NB4 (cell line): ENCODE measurements at regions not wholly inside any gene's neighbourhood (a gene's known extent, or its start where the extent isn't known, plus 50 kb on each side); places are given as distances from the start of the nearest gene placed in this dataset.
"Not testable (repeated sequence)": the region's sequence is repeated elsewhere in the genome, so short reads cannot be mapped to it uniquely, and the experiment has no call there.

Source experiments
- DNase-seq: peaks from one replicate; pipeline ENCODE4 v3.0.0; 2010; ENCODE audit warnings: low read depth
- H3K4me3 ChIP-seq: one replicate; pipeline ENCODE4 v1.5.1; 2011; ENCODE audit warnings: mild to moderate bottlenecking, low read depth, low read length, moderate library complexity
- MYC ChIP-seq: IDR thresholded peaks from 2 replicates; pipeline ENCODE4 v1.6.1; 2011; ENCODE audit warnings: low read depth, low read length
- POLR2A ChIP-seq: IDR thresholded peaks from 2 replicates; pipeline ENCODE4 v1.6.1; 2011; ENCODE audit warnings: mild to moderate bottlenecking; ENCODE audit not compliant: insufficient read length; ENCODE audit errors: extremely low read depth
- TF ChIP-seq, protein P1 (sequence below): IDR thresholded peaks from 2 replicates; pipeline ENCODE4 v1.6.1; 2011; ENCODE audit warnings: low read depth, low read length
- TF ChIP-seq, protein P2 (sequence below): IDR thresholded peaks from one replicate; pipeline ENCODE4 v1.5.1; 2012; ENCODE audit warnings: low read depth, low read length

DNA sequence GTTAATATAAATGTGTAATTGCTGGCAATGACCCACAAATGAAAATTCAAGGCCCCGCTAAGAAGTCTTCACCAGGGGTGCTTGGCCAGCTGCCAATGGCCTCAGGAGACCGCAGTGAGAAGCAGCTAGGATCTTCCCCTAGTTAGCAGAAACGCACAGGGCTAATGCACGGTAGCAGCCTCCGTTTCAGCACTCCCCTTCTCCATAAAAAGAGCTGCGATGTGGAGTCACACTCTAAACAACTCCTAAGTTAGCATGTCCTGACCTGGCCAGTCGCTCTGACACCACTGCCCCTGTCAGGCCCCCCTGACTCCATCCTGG is 139.0 kb downstream of the SEPTIN14 start:
- TF ChIP-seq, protein P1, sequence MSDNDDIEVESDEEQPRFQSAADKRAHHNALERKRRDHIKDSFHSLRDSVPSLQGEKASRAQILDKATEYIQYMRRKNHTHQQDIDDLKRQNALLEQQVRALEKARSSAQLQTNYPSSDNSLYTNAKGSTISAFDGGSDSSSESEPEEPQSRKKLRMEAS, result no peak
- TF ChIP-seq POLR2A (no peak), MYC (no peak)
- TF ChIP-seq, protein P2, sequence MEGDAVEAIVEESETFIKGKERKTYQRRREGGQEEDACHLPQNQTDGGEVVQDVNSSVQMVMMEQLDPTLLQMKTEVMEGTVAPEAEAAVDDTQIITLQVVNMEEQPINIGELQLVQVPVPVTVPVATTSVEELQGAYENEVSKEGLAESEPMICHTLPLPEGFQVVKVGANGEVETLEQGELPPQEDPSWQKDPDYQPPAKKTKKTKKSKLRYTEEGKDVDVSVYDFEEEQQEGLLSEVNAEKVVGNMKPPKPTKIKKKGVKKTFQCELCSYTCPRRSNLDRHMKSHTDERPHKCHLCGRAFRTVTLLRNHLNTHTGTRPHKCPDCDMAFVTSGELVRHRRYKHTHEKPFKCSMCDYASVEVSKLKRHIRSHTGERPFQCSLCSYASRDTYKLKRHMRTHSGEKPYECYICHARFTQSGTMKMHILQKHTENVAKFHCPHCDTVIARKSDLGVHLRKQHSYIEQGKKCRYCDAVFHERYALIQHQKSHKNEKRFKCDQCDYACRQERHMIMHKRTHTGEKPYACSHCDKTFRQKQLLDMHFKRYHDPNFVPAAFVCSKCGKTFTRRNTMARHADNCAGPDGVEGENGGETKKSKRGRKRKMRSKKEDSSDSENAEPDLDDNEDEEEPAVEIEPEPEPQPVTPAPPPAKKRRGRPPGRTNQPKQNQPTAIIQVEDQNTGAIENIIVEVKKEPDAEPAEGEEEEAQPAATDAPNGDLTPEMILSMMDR, result no peak
- no peak overlapping the region for H3K4me3 ChIP-seq
- DNase-seq, result no peak

DNA sequence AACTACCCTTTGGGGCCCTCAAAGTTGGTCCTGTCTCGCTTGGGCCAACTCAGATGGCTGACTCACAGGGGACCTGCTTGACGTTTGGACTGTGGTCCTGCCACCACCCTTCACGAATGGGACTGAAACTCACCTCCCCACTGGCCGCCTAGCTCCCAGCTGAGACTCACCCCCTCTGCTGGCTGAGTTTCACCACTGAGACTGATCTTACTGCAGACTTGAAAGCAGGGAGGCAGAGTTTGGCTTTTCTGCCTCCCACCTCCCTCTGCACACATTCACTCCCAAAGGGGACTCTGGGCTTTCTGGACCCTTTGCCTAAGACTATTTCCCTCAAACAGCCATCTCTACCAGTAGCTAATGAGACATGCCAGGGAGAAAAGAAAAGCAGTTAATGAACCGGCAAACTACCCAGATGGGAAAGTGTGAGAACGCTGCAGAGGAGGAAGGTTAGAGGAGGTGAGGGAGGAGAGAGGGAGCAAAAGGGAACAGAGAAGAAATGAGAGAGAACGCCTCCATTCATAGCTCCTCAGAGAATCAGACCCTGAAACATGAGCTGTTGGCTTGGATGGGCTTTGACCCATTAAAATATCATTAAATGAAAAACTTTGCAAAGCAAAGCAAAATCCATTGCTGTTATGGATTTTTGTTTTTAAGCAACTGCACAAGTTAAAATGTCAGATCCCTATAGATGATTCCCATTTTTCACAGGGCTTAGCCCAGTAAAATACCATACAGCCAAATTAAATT is 139.5 kb downstream of the SEPTIN14 start:
- DNase-seq, H3K4me3 ChIP-seq: not testable (repeated sequence)

DNA sequence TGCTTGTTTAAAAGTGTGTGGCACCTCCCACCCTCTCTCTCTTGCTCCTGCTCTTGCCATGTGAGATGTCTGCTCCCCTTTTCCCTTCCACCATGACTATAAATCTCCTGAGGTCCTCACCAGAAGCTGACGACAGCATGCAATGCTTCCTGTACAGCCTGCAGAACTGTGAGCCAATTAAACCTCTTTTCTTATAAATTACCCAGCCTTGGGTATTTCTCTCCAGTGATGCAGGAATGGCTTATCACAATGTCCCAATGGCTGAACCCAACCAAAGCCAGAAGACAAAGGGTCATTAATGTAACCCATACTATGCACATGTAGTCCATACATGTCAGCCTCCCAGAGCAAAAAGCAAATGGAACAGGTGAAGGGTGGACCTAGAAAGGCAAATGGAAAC is 141.5 kb downstream of the SEPTIN14 start:
- DNase-seq, H3K4me3 ChIP-seq: not testable (repeated sequence)

DNA sequence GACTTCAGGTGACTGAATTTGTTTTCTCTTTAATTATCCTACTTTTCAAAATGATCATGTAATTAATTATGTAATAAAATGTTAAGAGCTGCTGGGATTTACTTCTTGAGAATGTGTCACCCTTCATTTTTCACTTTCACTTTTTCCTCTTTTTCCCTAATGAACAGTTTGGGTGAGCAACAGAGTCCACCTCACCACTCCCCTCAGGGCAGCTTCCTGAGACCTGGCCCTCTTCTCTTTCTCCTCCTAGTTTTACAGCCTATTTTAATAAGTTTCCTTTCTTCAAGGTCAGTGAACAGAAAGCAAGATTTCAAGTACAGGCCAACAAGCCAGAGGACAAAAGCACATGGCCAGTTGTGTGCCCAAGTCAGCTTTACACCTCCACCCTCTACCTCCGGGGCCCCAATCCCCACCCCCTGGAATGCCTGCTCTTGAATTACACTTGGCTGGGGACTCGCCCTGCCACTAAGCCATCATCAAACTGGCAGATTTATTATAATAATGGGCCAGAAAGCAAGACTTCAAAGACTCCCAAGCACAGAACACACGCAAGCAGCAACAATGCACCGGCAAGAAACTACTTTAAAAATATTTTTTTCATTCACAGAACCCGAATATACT is 143.1 kb upstream of the VOPP1 start:
- not testable (repeated sequence) for DNase-seq, H3K4me3 ChIP-seq

DNA sequence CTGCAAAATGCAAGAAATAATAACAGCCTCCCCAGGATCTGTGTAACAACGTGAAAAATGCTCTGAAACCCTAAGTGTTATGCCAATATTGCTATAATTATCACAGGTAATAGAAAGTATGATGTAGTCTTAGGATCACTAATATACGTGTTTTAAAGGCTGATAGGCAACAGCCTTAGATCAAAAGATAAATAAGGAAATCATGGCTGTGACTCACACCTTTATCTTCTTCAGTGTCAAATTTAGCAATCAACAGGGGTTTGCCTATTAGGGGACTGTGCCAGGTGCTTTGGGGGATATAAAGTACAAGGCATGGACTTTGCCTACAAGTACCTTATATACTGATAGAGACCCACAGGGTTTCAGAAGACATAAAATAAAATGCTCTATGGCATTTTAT is 142.1 kb upstream of the VOPP1 start:
- not testable (repeated sequence) for DNase-seq, H3K4me3 ChIP-seq

DNA sequence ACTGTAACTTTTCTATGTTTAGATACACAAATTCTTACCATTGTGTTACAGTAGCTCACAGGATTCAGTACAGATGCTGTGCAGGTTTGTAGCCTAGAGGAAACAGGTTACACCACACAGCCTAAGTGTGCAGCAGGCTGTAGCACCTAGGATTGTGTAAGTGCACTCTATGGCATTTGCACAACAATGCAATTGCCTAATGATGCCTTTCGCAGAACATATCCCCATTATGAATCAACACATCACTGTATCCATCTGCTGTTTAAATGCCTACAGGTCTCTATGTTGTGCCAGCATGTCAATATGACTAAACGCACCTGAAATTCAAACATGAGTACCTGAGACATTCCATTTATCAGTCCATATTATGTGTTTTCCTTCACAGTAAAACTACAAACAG is 138.0 kb upstream of the VOPP1 start:
- H3K4me3 ChIP-seq, result not testable (repeated sequence)
- peak; percentile 11 for DNase-seq

DNA sequence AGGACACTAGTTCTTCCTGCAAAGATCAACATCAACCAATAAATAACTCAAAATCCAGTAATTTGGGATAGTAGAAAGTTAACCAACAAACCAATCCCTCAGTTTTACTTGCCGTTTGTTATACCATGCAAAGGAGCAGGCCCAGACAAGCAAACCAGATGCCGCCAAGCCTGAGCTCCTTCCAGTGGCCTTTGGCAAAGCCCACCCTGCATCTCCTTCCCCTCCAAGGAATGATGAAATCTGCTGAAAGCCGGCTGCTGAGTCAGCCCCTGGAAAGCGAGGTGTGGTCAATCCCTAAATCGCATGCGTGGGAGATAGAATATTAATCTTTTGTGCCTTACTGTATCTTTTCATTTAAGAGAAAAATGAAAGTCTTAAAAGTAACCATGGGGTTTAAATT is 135.7 kb upstream of the VOPP1 start:
- DNase-seq, H3K4me3 ChIP-seq: not testable (repeated sequence)

DNA sequence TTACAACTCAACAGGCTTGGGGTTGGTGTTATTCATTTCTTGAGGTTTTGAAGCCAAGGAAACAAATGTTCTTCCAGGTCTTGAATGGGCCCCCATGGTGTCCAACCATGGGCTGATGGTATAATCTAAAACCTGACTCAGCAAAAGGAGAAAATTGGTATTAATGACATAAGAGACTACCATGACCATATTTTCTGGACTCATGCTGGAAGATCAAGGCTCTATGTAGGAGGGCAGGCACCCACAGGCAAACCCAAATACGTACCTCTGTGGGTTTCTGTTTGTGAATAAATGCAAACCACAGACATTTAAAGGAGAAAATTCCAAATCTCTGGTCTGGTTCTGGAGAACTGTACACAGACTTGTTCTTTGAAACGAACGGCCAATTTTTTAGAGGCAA is 135.1 kb upstream of the VOPP1 start:
- DNase-seq, H3K4me3 ChIP-seq: not testable (repeated sequence)

DNA sequence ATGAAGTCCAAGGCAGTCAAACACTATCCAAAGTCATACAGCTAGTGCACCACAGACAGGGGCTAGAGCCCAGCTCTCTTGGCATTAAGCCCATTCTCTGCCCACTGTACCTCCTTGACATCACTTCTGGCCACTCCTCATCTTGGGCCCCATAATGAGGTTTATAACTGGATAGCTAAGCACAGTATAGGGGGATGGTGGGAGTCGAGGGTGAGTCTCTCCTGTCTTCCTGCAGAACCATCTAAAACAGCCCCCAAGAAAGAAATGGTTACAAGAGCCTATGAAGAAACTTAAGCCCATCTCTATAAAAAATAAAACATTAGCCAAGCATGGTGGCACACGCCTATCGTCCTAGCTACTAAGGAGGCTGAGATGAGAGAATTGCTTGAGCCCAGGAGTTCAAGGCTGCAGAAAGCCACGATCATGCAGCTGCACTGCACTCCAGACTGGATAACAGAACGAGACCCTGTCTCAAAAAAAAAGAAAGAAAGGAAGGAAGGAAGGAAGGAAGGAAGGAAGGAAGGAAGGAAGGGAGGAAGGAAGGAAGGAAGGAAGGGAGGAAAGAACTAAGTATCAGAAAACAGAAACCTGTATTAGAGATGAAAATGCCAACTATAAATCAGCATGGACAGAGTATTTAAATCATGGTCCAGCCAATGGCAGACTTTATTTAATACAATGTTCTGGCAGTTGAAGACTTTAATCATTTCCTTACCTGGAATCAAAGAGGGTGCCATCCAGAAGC is 134.3 kb upstream of the VOPP1 start:
- not testable (repeated sequence) for H3K4me3 ChIP-seq, DNase-seq

DNA sequence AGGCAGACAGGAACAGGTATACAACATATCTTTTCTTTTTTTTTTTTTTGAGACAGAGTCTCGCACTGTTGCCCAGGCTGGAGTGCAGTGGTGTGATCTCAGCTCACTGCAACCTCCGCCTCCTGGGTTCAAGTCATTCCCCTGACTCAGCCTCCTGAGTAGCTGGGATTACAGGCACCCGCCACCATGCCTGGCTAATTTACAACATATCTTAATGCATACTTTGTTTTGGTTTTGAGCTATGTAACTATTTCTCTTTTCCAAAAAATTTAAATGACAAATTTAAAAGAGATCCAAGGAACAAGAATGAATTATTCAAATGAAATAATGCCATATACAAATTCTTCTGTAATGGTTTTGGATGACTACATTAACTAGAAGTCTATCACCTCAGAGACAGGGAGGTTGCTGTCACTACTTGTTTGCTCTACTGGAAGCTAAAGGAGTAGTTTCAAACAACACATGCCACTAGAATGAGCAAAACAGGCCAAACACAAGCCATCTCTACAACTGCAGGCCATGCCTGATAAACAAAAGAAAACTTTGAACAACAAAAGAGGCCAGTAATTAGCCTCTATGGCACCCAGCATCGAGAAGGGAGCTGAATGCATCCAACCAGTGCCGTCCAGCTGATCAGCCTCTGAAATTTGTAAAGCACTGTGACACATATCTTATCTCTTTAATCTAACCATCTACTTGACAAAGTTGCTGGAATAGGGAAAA is 133.6 kb upstream of the VOPP1 start:
- H3K4me3 ChIP-seq, DNase-seq: not testable (repeated sequence)

DNA sequence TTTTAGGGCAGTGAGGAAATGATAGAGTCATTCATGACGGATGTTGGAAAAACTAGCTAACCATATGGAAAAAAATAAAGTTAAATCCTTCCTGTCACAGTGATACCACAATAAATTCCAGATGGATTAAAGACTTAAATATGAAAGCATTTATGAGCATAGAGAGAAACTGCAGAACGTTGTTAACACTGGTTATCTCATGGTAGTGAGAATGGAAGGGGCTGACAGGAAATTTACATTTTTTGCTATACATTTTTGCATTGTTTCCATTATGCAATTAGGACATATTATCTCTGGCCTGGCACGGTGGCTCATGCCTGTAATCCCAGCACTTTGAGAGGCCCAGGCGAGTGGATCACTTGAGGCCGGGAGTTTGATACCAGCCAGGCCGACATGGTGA is 130.5 kb upstream of the VOPP1 start:
- not testable (repeated sequence) for H3K4me3 ChIP-seq, DNase-seq

DNA sequence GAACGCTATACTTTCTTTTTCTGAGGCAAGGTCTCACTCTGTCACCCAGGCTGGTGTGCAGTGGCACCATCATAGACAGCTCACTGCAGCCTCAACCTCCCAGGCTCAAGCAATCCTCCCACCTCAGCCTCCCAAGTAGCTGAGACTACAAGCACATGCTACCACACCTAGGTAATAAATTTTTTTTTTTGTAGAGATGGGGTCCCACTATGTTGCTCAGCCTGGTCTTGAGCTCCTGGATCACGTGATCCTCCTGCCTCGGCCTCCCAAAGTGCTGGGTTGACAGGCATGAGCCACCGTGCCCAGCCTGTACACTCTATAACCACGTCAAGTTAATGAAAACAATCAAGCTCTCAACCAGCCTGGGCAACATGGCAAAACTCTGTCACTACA is 127.1 kb upstream of the VOPP1 start:
- H3K4me3 ChIP-seq, DNase-seq: not testable (repeated sequence)

DNA sequence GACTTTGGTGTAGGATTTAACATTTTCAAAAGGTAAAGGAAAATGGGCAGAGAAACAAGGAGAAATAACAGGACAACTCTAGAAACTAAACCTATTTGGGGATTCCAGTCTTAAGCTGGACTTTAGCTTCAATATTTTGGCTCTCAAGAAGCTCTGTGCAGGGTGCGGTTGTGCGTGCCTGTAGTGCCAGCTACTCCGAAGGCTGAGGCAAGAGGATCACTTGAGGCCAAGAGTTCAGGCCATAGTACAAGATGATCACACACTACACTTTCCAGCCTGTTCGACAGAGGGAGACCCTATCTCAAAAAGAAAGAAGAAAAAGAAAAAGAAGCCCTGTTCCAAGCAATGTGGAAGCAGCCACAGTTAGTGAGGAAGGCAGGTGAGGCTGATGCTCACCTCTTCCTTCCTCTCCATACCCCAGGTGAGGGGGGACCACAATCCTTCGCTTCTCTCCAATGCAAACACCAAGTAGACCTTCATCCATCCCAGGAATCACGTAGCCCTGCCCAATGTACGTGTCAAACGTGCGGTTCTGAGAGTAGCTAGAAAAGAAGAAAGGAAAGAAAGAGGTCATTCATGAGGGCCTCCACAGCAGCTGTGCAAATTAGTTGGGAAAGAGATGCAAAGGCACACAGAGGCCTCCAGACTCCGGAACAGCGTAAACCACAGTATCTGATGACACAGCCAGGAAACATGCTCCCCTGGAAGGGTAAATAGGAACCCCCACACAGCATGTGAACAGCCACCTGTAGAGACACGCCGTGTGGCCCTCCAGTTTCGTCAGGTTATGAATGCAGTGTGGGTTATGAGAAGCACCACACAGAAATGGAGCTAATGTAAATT is 126.5 kb upstream of the VOPP1 start:
- DNase-seq, result peak; percentile 54
- H3K4me3 ChIP-seq, result not testable (repeated sequence)

DNA sequence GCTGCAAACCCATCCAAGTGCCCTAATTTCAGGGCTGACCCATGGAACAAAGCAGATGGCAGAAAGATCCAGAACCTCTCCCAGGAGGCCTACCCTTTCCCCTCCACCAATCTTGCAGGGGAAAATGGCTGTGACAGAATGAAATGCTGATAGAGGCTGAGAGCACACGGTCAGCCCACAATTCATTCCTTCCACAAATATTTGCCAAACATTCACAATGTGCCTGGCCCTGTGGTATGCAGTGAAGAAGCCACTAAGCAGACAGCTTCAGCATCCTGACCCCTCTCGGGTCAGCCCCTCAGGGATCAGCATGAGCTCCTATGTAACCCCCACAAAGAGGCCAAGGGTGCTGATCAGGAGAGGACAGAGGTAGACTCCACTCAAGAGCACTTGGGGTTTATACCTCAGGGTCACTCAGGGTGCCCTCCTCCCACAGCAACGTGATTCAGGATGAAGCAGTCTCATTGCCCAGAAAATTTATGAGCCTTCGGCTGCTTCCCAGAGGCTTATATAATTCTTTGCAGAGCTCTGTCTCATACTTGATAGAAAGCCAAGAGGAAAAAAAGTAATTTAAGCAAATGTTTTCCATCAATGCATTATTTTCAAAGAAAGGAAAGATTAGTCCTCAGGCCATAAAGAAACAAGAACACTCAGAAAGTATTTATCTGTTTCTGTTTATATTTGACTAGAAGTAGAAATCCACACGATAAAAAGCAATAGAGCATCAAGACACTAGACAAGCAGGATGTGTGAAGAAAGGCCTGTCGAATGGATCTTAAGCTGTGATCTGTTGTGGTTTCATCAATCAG is 123.8 kb upstream of the VOPP1 start:
- DNase-seq, H3K4me3 ChIP-seq: not testable (repeated sequence)

DNA sequence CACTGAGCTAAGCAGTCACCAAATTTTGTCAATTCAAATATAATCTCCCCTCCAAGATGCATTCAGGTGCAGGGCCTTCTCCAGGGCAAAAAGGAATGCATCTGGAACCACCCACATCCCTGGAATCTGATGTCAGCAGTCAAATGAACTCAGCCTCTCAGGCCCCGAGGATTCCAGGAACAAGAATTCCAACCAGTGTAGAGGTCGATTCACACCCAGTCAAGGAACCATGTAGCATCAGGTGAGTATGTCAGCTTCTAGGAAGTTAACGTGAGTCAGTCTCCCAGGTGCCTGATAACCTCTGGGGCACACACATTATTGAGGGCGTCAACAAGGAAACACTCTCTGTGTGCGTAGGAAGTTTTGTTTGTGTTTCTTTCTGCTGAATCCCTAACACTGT is 122.2 kb upstream of the VOPP1 start:
- DNase-seq, H3K4me3 ChIP-seq: not testable (repeated sequence)
